ENCODE measurements at regions not wholly inside any gene's neighbourhood (a gene's known extent, or its start where the extent isn't known, plus 50 kb on each side); places are given as distances from the start of the nearest gene placed in this dataset.

DNA sequence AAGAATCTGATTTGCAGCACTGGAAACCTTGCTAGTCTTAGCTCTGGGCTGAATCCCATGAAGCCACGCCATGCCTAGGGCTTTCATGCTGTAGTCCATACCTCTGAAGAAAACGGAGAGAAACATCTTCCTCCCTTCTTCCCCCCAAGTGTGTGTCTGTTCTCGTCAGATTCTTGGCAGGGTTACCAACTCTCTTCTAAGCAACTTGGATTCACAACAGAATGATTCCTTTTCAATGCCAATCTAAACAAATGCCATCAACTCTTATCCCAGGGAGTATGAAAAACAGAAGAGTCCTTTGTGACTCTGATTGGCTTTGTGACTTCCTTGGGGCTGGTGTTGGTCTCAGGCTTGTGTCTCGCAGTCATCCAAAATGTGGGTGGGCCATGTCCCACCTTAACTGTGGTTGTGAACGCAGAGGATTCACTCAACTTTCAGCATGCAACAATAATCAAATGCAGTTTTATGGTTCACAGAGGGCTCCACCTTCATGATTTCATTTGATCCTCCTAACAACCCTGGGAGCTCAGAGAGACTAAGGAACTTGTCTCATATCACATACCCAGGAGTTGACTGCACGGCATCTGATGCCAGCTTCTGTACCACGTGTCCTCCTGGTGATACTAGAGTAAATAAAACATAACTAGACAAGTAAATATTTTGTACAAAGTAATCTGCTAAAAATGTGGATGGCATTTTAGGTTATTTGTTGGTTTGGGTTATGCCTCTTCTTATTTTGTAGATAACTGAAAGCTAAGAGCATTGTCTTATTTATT, 186.0 kb upstream of the TNP1 start:
- intact Hi-C loops (cut with micrococcal nuclease): no loop called here
- TF ChIP-seq CTCF (IDR thresholded peaks at IDR 0.05): no peak
- no peak overlapping the region for H3K4me3 Mint-ChIP-seq

DNA sequence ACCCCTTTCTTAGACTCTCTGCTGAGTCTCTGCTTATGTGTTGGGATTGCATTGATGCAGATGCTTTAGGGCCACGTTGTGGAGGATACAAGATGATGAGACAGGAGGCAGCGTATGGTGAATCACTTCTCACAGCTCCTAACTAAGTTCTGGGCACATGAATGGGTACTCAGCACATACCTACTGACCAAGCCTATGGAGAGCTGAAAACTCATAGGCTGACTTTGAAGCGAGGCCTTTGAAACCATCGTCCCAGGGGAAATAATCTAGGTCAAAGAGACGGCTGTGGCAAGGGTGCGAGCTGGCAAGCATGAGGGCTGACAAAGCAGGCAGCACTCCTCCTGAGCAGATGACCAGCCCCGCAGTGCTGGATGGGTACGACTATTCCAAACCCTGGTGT, 180.2 kb upstream of the TNP1 start:
- H3K27me3 Mint-ChIP-seq (ENCODE audit: low read depth in 3 of 3): peaks cover 4 to 17% (median 6%) of the 10 kb centered on the region in 3 donors
- Histone ChIP-seq H3K27ac (ENCODE audit: low read depth in 1 of 2, low read length in 2 of 2) (no peak overlapping the region), H3K4me1 (ENCODE audit: control insufficient read depth in 1 of 2, insufficient read depth in 2 of 2, low read length in 2 of 2) (no peaks in the 10 kb centered on the region), H3K9ac (ENCODE audit: insufficient read depth, low read length, poor library complexity, severe bottlenecking) (no peak overlapping the region), H4K20me1 (ENCODE audit: insufficient read depth, low read length) (no peaks in the 10 kb centered on the region), H3K4me2 (replicated peaks; ENCODE audit: extremely low read depth, low read length, poor library complexity, severe bottlenecking) (no peak overlapping the region), H2AFZ (ENCODE audit: insufficient read depth, low read depth, low read length, poor library complexity, severe bottlenecking) (no peak overlapping the region), H3K36me3 (replicated peaks in 1 of 2; ENCODE audit: control insufficient read depth in 1 of 2, insufficient read depth in 2 of 2, low read length in 2 of 2) (no peaks in the 10 kb centered on the region), H3K27me3 (ENCODE audit: control insufficient read depth in 2 of 2, insufficient read depth in 2 of 2, low read length in 2 of 2) (no peaks in the 10 kb centered on the region), H3K79me2 (ENCODE audit: insufficient read depth, low read length) (no peaks in the 10 kb centered on the region), H3K9me3 (replicated peaks in 1 of 2; ENCODE audit: control insufficient read depth in 1 of 2, insufficient read depth in 1 of 2, low read length in 2 of 2) (peaks cover 0 to 3% of the 10 kb centered on the region in 2 donors), H3K4me3 (replicated peaks in 1 of 3; ENCODE audit: low read depth in 2 of 3, low read length in 3 of 3) (no peak overlapping the region)
- DNase-seq: no peak
- no peak for TF ChIP-seq CTCF (IDR thresholded peaks at IDR 0.05)
- peaks cover 1 to 8% (median 6%) of the 10 kb centered on the region in 7 donors for H3K9me3 Mint-ChIP-seq
- no peak overlapping the region for H3K27ac Mint-ChIP-seq
- H3K4me1 Mint-ChIP-seq: no peaks in the 10 kb centered on the region
- intact Hi-C loops (cut with micrococcal nuclease): no loop called here
- H3K4me3 Mint-ChIP-seq: no peak overlapping the region
- H3K36me3 Mint-ChIP-seq: no peaks in the 10 kb centered on the region
- WGBS (ENCODE audit: insufficient coverage): 96% methylated on average over 8 of the region's 8 CpGs

More for the DNA sequence above, 186.0 kb upstream of the TNP1 start:
- H3K9me3 Mint-ChIP-seq: peaks cover 1 to 8% (median 6%) of the 10 kb centered on the region in 7 donors
- Histone ChIP-seq H3K4me1 (ENCODE audit: control insufficient read depth in 1 of 2, insufficient read depth in 2 of 2, low read length in 2 of 2) (no peaks in the 10 kb centered on the region), H4K20me1 (ENCODE audit: insufficient read depth, low read length) (no peaks in the 10 kb centered on the region), H3K36me3 (replicated peaks in 1 of 2; ENCODE audit: control insufficient read depth in 1 of 2, insufficient read depth in 2 of 2, low read length in 2 of 2) (no peaks in the 10 kb centered on the region), H3K9me3 (replicated peaks in 1 of 2; ENCODE audit: control insufficient read depth in 1 of 2, insufficient read depth in 1 of 2, low read length in 2 of 2) (peaks cover 0 to 3% of the 10 kb centered on the region in 2 donors), H3K4me3 (replicated peaks in 1 of 3; ENCODE audit: low read depth in 2 of 3, low read length in 3 of 3) (no peak overlapping the region), H2AFZ (ENCODE audit: insufficient read depth, low read depth, low read length, poor library complexity, severe bottlenecking) (no peak overlapping the region), H3K4me2 (replicated peaks; ENCODE audit: extremely low read depth, low read length, poor library complexity, severe bottlenecking) (no peak overlapping the region), H3K27me3 (ENCODE audit: control insufficient read depth in 2 of 2, insufficient read depth in 2 of 2, low read length in 2 of 2) (peaks cover 0 to 4% of the 10 kb centered on the region in 2 donors), H3K79me2 (ENCODE audit: insufficient read depth, low read length) (no peaks in the 10 kb centered on the region), H3K9ac (ENCODE audit: insufficient read depth, low read length, poor library complexity, severe bottlenecking) (no peak overlapping the region), H3K27ac (ENCODE audit: low read depth in 1 of 2, low read length in 2 of 2) (no peak overlapping the region)
- no peaks in the 10 kb centered on the region for H3K4me1 Mint-ChIP-seq
- no peak overlapping the region for H3K27ac Mint-ChIP-seq
- no peaks in the 10 kb centered on the region for H3K36me3 Mint-ChIP-seq
- H3K27me3 Mint-ChIP-seq (ENCODE audit: low read depth in 3 of 3): peaks cover 9 to 31% (median 13%) of the 10 kb centered on the region in 3 donors
- no peak for DNase-seq
- 95% methylated on average over 3 of the region's 7 CpGs for WGBS (ENCODE audit: insufficient coverage)

Data from CD14-positive monocyte (primary cell).